GM12891 (cell line): ENCODE measurements at regions not wholly inside any gene's neighbourhood (a gene's known extent, or its start where the extent isn't known, plus 50 kb on each side); places are given as distances from the start of the nearest gene placed in this dataset.

ENCODE experiments used
- DNase-seq: peaks from one replicate; pipeline ENCODE4 v3.0.0; 2011; ENCODE audit warnings: low spot score; ENCODE audit not compliant: insufficient read length
- FAIRE-seq: peaks from 2 replicates; lab custom pipeline; 2011; peaks lifted over from hg19 to GRCh38; lab: Jason Lieb, UNC
- PAX5 ChIP-seq: IDR thresholded peaks from 2 replicates; pipeline ENCODE4 v1.6.1; 2011; ENCODE audit warnings: low read length, moderate library complexity, mild to moderate bottlenecking; ENCODE audit not compliant: insufficient read depth, severe bottlenecking
- POLR2A ChIP-seq: IDR thresholded peaks from 2 replicates; pipeline ENCODE4 v1.6.1; 2011; ENCODE audit warnings: low read depth, low read length, control low read depth
- POLR2AphosphoS5 ChIP-seq: IDR thresholded peaks from 2 replicates; pipeline ENCODE4 v1.6.1; 2011; ENCODE audit warnings: low read depth, low read length, control low read depth
- POU2F2 ChIP-seq: IDR thresholded peaks from 2 replicates; pipeline ENCODE4 v1.6.1; 2011; ENCODE audit warnings: low read depth, mild to moderate bottlenecking, control low read depth, low read length, moderate library complexity
- SPI1 ChIP-seq: IDR thresholded peaks from 2 replicates; pipeline ENCODE4 v1.6.1; 2011; ENCODE audit warnings: low read depth, low read length, control low read depth
- TAF1 ChIP-seq: IDR thresholded peaks from 2 replicates; pipeline ENCODE4 v1.6.1; 2011; ENCODE audit warnings: low read depth, low read length, control low read depth

DNA sequence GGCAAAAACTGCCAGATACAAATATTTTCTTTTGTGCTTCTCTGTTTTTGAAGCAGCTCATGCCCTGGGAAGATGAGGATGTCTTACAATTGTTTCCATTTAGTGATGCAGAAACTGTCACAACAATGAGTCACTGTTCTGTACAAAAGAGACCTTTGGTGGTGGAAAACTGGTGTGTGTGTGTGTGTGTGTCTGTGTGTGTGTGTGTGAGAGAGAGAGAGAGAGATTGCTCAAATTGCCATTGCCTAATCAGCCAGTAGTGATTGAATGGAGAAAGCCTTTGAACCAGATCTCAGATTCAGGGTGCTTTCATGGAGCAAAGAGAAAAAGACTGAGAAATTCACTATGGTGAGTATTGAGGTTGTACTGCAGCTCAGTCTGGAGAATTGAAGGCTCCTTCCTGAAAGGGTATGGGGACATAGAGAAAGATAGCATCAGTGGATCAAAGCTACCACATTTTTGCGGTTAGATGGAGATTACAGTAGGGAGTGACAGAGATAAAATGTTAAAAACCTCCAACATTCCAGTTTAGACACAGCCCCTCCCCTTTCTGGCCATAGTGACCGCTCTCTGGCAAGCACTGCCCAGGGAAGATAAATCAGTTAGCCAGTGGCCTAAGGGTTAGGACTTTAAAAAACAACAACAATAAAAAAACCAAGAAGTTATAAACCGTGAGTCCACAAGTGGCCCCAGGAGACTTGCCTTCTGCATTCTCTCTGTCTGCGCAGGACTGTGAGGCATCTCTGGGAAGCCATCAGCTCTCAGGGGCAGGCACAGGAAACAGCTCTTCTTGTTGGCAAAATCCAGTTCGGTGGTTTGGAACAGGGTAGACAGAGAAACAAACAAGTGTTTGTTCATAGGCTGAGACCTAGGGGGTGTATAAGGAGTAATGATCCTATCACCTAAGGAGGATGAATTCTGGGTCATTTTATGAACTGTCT, 406.5 kb downstream of the DUSP10 start:
- DNase-seq (no peak), FAIRE-seq (no peak)

DNA sequence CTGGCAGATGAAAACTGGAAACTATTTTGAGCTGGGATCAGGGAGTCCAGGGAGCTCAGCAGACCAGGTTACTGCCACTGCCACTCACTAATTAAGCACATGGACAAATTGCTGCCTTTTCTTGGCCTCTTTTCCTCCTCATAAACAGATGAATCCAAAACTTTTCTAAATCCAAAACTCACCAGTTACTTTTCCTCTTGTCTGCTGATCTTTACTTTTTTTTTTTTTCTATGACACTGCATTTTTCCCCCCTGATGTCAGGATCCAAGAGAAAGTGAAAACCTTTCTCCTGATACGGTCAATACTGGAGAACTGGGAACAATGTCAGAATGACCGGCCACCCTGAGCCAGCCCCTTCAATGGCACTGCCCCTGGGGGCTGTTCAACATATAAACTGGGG, 405.8 kb downstream of the DUSP10 start:
- no peak for DNase-seq
- TF ChIP-seq POLR2AphosphoS5 (no peak), SPI1 (no peak), POU2F2 (no peak)
- FAIRE-seq, result no peak

More for the DNA sequence above, 406.5 kb downstream of the DUSP10 start:
- no peak for TF ChIP-seq PAX5
- no peak for TF ChIP-seq POU2F2
- TF ChIP-seq POLR2AphosphoS5, result no peak
- TF ChIP-seq SPI1, result no peak
- no peak for TF ChIP-seq TAF1
- no peak for TF ChIP-seq POLR2A

GRCh38 chr1:221337106-221337505, 404.8 kb downstream of the DUSP10 start:
- TF ChIP-seq PAX5 (no peak), POLR2AphosphoS5 (no peak), TAF1 (no peak), POU2F2 (no peak), POLR2A (no peak), SPI1 (no peak)
- FAIRE-seq (no peak), DNase-seq (no peak)

DNA sequence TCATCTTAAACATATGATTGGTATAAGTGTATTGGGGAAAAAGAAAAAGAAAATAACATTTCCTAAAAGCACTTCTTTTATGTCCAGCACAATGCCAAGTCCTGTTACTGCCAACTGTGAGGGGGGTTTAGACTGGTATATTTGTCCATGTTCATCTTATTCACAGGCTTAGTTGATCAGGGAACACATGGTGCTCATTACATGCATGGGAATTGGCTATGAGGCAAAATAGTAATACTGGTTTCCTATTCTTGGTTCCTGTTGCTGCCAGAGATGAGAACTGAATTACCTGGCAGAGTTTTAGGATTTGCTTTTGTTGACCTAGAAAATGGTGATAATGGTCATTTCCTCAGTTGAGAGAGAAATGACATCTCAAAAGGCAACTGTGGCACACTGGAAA, 398.8 kb downstream of the DUSP10 start:
- DNase-seq, result no peak
- FAIRE-seq, result no peak
- TF ChIP-seq POLR2AphosphoS5 (no peak), POLR2A (no peak), POU2F2 (no peak), TAF1 (no peak), SPI1 (no peak), PAX5 (no peak)

- no peak for FAIRE-seq
- no peak for DNase-seq
Observed at GRCh38 chr1:221343607-221344006, 398.3 kb downstream of the DUSP10 start.

GRCh38 chr1:221344693-221345092, 397.2 kb downstream of the DUSP10 start:
- TF ChIP-seq POU2F2, result no peak
- TF ChIP-seq POLR2AphosphoS5, result no peak
- TF ChIP-seq PAX5, result no peak
- no peak for TF ChIP-seq POLR2A
- no peak for TF ChIP-seq SPI1
- no peak for TF ChIP-seq TAF1
- DNase-seq (no peak), FAIRE-seq (no peak)

More at GRCh38 chr1:221343607-221344006, 398.3 kb downstream of the DUSP10 start:
- TF ChIP-seq PAX5 (no peak), POLR2AphosphoS5 (no peak), TAF1 (no peak), POLR2A (no peak), POU2F2 (no peak), SPI1 (no peak)

DNA sequence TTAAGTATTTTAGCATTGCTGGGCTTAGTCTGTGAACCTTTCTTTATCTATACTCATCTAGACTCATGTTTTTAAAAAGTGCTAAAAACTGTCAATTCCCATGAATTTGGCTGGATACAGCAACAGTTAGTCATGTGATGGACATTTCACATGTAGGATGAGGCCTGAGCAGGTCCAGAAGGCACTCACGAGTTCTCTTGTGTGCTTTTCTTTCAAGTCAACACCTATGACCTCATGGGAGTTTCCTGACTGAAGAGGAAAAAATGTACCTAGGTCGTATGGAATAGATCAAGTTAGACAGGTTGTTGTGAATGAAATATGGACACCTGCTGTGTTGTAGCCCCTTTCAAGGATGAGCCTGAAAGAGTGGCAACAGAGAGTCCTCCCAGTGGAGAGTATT, 394.2 kb downstream of the DUSP10 start:
- TF ChIP-seq POU2F2 (no peak), PAX5 (no peak), SPI1 (no peak), POLR2A (no peak), TAF1 (no peak), POLR2AphosphoS5 (no peak)
- FAIRE-seq (no peak), DNase-seq (no peak)

- TF ChIP-seq PAX5, result no peak
- no peak for TF ChIP-seq SPI1
- TF ChIP-seq POU2F2, result no peak
- TF ChIP-seq POLR2AphosphoS5, result no peak
- TF ChIP-seq TAF1, result no peak
- DNase-seq (no peak), FAIRE-seq (no peak)
Observed at GRCh38 chr1:221350091-221350490, 391.8 kb downstream of the DUSP10 start.

DNA sequence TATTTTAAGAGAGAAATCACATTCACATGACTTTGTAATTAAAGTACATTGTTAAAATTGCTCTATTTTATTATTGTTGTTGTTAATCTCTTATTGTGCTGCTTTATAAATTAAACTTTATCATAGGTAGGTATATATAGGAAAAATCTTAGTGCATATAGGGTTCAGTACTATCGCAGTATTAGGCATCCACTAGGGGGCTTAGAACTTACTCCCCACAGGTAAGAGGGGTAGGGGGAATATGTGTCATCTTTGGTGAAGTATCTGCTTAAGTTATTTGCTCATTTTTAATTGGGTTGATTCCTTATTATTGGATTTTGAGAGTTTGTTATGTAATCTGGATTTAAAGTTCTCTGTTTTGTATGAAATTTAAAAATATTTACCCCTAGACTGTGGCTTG, 385.2 kb downstream of the DUSP10 start:
- no peak for TF ChIP-seq PAX5
- TF ChIP-seq POLR2AphosphoS5, result no peak
- no peak for TF ChIP-seq SPI1
- no peak for TF ChIP-seq POU2F2
- no peak for TF ChIP-seq POLR2A
- no peak for TF ChIP-seq TAF1
- no peak for FAIRE-seq
- no peak for DNase-seq

GRCh38 chr1:221363039-221363438, 378.9 kb downstream of the DUSP10 start:
- FAIRE-seq (no peak), DNase-seq (no peak)
- TF ChIP-seq TAF1 (no peak), PAX5 (no peak), POLR2AphosphoS5 (no peak), POU2F2 (no peak), SPI1 (no peak), POLR2A (no peak)
